GM23338 (cell line): ENCODE measurements at regions not wholly inside any gene's neighbourhood (a gene's known extent, or its start where the extent isn't known, plus 50 kb on each side); places are given as distances from the start of the nearest gene placed in this dataset.

ENCODE experiments used
- ATAC-seq: fragments of 200-7000 bp; cut with Tn5 transposase; 3 replicates; pipeline ENCODE4 v1.9.1; 2020
- DNase-seq: peaks from one replicate; pipeline ENCODE4 v3.0.0-alpha.2; 2015; ENCODE audit warnings: low spot score
- H2AFZ ChIP-seq: fragments of 200-600 bp; sonication (generic); 2 replicates; pipeline ENCODE4 v1.8.0; 2016; ENCODE audit warnings: antibody characterized with exemption, mild to moderate bottlenecking, moderate library complexity
- H3F3A ChIP-seq: fragments of 200-600 bp; sonication (generic); replicated peaks from 2 replicates; pipeline ENCODE4 v1.8.0; 2017; ENCODE audit warnings: antibody characterized with exemption, mixed run types, low read depth
- H3K27ac ChIP-seq: fragments of 200-600 bp; sonication (generic); 2 replicates; pipeline ENCODE4 v1.6.1; 2016; ENCODE audit warnings: low read depth
- H3K27me3 ChIP-seq: fragments of 200-600 bp; sonication (generic); 2 replicates; pipeline ENCODE4 v1.8.0; 2016; ENCODE audit warnings: mild to moderate bottlenecking, mixed run types, moderate library complexity; ENCODE audit not compliant: insufficient read depth
- H3K36me3 ChIP-seq: fragments of 200-600 bp; sonication (generic); 2 replicates; pipeline ENCODE4 v1.8.0; 2016; ENCODE audit warnings: mild to moderate bottlenecking; ENCODE audit not compliant: insufficient read depth
- H3K4me1 ChIP-seq: fragments of 200-600 bp; sonication (generic); 2 replicates; pipeline ENCODE4 v1.8.0; 2016; ENCODE audit warnings: mild to moderate bottlenecking, moderate library complexity; ENCODE audit not compliant: insufficient read depth
- H3K4me2 ChIP-seq: fragments of 200-600 bp; sonication (generic); 2 replicates; pipeline ENCODE4 v1.7.1; 2017; ENCODE audit warnings: mixed run types
- H3K4me3 ChIP-seq: fragments of 200-600 bp; sonication (generic); 2 replicates; pipeline ENCODE4 v1.6.1; 2016; ENCODE audit warnings: mixed run types
- H3K79me2 ChIP-seq: fragments of 200-600 bp; sonication (generic); replicated peaks from 2 replicates; pipeline ENCODE4 v1.8.0; 2017; ENCODE audit warnings: mild to moderate bottlenecking; ENCODE audit not compliant: insufficient read depth
- H3K9me2 ChIP-seq: fragments of 200-600 bp; sonication (generic); 2 replicates; pipeline ENCODE4 v1.8.0; 2017; ENCODE audit not compliant: insufficient read depth
- H4K20me1 ChIP-seq: fragments of 200-600 bp; sonication (generic); replicated peaks from 2 replicates; pipeline ENCODE4 v1.8.0; 2017; ENCODE audit warnings: mild to moderate bottlenecking; ENCODE audit not compliant: insufficient read depth
- H3K27ac Mint-ChIP-seq: 2 replicates; pipeline ENCODE4 v1.8.0; 2020; ENCODE audit warnings: inconsistent platforms, mild to moderate bottlenecking, moderate library complexity, mixed read lengths
- H3K27me3 Mint-ChIP-seq: 3 replicates; pipeline ENCODE4 v1.8.0; 2022; ENCODE audit warnings: low read depth, mild to moderate bottlenecking, moderate library complexity, mixed read lengths, inconsistent platforms; ENCODE audit not compliant: insufficient read depth, poor library complexity
- H3K36me3 Mint-ChIP-seq: 3 replicates; pipeline ENCODE4 v1.8.0; 2021; ENCODE audit warnings: low read depth, mild to moderate bottlenecking, inconsistent platforms, moderate library complexity, mixed read lengths
- H3K4me1 Mint-ChIP-seq: 3 replicates; pipeline ENCODE4 v1.8.0; 2020; ENCODE audit warnings: mild to moderate bottlenecking, inconsistent platforms, mixed read lengths
- H3K4me3 Mint-ChIP-seq: 3 replicates; pipeline ENCODE4 v1.8.0; 2021; ENCODE audit warnings: moderate library complexity, mild to moderate bottlenecking, inconsistent platforms, mixed read lengths
- H3K9me3 Mint-ChIP-seq: 3 replicates; pipeline ENCODE4 v1.8.0; 2020; ENCODE audit warnings: moderate library complexity, mild to moderate bottlenecking, inconsistent platforms, mixed read lengths
- CREB1 ChIP-seq: fragments of 250-450 bp; sonication (Bioruptor Pico); IDR thresholded peaks from 2 replicates; pipeline ENCODE4 v1.5.0; 2020; ENCODE audit warnings: low read depth, mild to moderate bottlenecking, moderate library complexity
- ETS1 ChIP-seq: IDR thresholded peaks from 2 replicates; pipeline ENCODE4 v1.6.1; 2016; ENCODE audit warnings: antibody characterized with exemption
- EZH2 ChIP-seq: fragments of 200-600 bp; sonication (generic); IDR thresholded peaks from one replicate; pipeline ENCODE4 v1.8.0; 2017; ENCODE audit warnings: antibody characterized with exemption, mild to moderate bottlenecking, low read depth; ENCODE audit not compliant: unreplicated experiment
- EZH2phosphoT487 ChIP-seq: fragments of 200-600 bp; sonication (generic); IDR thresholded peaks from one replicate; pipeline ENCODE4 v1.8.1; 2018; ENCODE audit warnings: antibody characterized with exemption; ENCODE audit not compliant: unreplicated experiment
- JUNB ChIP-seq: IDR thresholded peaks from one replicate; pipeline ENCODE4 v1.6.1; 2016; ENCODE audit warnings: antibody characterized with exemption; ENCODE audit not compliant: unreplicated experiment
- NANOG ChIP-seq: IDR thresholded peaks from 2 replicates; pipeline ENCODE4 v1.6.1; 2016; ENCODE audit warnings: antibody characterized with exemption, borderline replicate concordance
- POLR2AphosphoS5 ChIP-seq: IDR thresholded peaks from 2 replicates; pipeline ENCODE4 v1.6.1; 2016; ENCODE audit warnings: antibody characterized with exemption, low read depth
- STAT1 ChIP-seq: IDR thresholded peaks from one replicate; pipeline ENCODE4 v1.6.1; 2016; ENCODE audit warnings: antibody characterized with exemption; ENCODE audit not compliant: unreplicated experiment
- ZNF114 ChIP-seq: fragments of 250-450 bp; sonication (Bioruptor Pico); IDR thresholded peaks from 2 replicates; pipeline ENCODE4 v1.5.0; 2020; ENCODE audit warnings: mild to moderate bottlenecking, moderate library complexity
- ZNF331 ChIP-seq: fragments of 250-450 bp; sonication (Bioruptor Pico); IDR thresholded peaks from 2 replicates; pipeline ENCODE4 v1.5.0; 2020; ENCODE audit warnings: low read depth, mild to moderate bottlenecking, moderate library complexity
- ZNF462 ChIP-seq: fragments of 250-450 bp; sonication (Bioruptor Pico); IDR thresholded peaks from 2 replicates; pipeline ENCODE4 v1.5.0; 2020; ENCODE audit warnings: mild to moderate bottlenecking, moderate library complexity
- TF ChIP-seq, protein P1 (sequence below): IDR thresholded peaks from one replicate; pipeline ENCODE4 v1.6.1; 2018; ENCODE audit warnings: antibody characterized with exemption; ENCODE audit not compliant: unreplicated experiment
- TF ChIP-seq, protein P2 (sequence below), 2 experiments: fragments of 200-600 bp in 1 of 2; sonication (generic) in 1 of 2; conservative IDR thresholded peaks; 2 replicates each; pipeline versions ENCODE4 v1.5.1 to v1.6.1; 2016 to 2017; ENCODE audit warnings: antibody characterized with exemption in 2 of 2, low read depth in 2 of 2, mild to moderate bottlenecking in 2 of 2, moderate library complexity in 1 of 2

DNA sequence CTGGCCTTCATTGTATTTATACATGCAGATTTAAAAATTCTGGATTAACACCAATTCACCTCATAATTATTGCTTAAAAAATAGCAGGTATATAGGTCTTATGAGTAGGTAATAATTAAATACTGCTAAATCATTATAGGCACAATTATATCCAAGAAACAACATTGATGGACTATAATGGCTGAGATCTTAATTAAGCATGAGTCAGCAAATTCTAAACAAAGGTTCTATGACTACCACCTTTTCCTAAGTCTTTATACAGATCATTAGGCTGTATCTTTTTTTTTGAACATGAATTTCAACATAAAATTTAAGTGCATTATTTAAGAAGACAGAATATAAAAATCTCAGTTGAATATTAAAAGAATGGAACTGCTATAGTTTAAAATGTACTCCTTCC, 1678.7 kb upstream of the PCDH10 start:
- Histone ChIP-seq H3F3A (no peaks in the 10 kb centered on the region), H2AFZ (no peak overlapping the region), H3K27ac (no peak overlapping the region), H3K4me2 (no peak overlapping the region), H3K9me2 (no peaks in the 10 kb centered on the region; the same call in 1 of the 2 replicates), H3K36me3 (0 out of 2 replicates have a peak, but pooled peaks cover 4% of the 10 kb centered on the region), H3K4me1 (no peaks in the 10 kb centered on the region), H3K4me3 (no peak overlapping the region), H3K27me3 (no peaks in the 10 kb centered on the region), H3K79me2 (no peaks in the 10 kb centered on the region), H4K20me1 (no peaks in the 10 kb centered on the region)
- ATAC-seq, result no peak
- no peak overlapping the region for H3K4me3 Mint-ChIP-seq
- H3K27ac Mint-ChIP-seq, result no peak overlapping the region
- no peaks in the 10 kb centered on the region for H3K27me3 Mint-ChIP-seq
- H3K4me1 Mint-ChIP-seq, result no peaks in the 10 kb centered on the region
- H3K9me3 Mint-ChIP-seq, result peaks cover 20% of the 10 kb centered on the region
- H3K36me3 Mint-ChIP-seq, result peaks cover 7% of the 10 kb centered on the region; the same call in 2 of the 3 replicates
- DNase-seq, result no peak
- TF ChIP-seq CREB1 (CRISPR knock-in tag) (no peak), STAT1 (no peak), POLR2AphosphoS5 (no peak), ZNF114 (CRISPR knock-in tag) (no peak), JUNB (no peak), ZNF462 (CRISPR knock-in tag) (no peak), ZNF331 (CRISPR knock-in tag) (no peak), ETS1 (no peak), NANOG (no peak), EZH2 (no peak), EZH2phosphoT487 (no peak)
- TF ChIP-seq, protein P1, sequence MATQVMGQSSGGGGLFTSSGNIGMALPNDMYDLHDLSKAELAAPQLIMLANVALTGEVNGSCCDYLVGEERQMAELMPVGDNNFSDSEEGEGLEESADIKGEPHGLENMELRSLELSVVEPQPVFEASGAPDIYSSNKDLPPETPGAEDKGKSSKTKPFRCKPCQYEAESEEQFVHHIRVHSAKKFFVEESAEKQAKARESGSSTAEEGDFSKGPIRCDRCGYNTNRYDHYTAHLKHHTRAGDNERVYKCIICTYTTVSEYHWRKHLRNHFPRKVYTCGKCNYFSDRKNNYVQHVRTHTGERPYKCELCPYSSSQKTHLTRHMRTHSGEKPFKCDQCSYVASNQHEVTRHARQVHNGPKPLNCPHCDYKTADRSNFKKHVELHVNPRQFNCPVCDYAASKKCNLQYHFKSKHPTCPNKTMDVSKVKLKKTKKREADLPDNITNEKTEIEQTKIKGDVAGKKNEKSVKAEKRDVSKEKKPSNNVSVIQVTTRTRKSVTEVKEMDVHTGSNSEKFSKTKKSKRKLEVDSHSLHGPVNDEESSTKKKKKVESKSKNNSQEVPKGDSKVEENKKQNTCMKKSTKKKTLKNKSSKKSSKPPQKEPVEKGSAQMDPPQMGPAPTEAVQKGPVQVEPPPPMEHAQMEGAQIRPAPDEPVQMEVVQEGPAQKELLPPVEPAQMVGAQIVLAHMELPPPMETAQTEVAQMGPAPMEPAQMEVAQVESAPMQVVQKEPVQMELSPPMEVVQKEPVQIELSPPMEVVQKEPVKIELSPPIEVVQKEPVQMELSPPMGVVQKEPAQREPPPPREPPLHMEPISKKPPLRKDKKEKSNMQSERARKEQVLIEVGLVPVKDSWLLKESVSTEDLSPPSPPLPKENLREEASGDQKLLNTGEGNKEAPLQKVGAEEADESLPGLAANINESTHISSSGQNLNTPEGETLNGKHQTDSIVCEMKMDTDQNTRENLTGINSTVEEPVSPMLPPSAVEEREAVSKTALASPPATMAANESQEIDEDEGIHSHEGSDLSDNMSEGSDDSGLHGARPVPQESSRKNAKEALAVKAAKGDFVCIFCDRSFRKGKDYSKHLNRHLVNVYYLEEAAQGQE, result no peak
- TF ChIP-seq, protein P2, sequence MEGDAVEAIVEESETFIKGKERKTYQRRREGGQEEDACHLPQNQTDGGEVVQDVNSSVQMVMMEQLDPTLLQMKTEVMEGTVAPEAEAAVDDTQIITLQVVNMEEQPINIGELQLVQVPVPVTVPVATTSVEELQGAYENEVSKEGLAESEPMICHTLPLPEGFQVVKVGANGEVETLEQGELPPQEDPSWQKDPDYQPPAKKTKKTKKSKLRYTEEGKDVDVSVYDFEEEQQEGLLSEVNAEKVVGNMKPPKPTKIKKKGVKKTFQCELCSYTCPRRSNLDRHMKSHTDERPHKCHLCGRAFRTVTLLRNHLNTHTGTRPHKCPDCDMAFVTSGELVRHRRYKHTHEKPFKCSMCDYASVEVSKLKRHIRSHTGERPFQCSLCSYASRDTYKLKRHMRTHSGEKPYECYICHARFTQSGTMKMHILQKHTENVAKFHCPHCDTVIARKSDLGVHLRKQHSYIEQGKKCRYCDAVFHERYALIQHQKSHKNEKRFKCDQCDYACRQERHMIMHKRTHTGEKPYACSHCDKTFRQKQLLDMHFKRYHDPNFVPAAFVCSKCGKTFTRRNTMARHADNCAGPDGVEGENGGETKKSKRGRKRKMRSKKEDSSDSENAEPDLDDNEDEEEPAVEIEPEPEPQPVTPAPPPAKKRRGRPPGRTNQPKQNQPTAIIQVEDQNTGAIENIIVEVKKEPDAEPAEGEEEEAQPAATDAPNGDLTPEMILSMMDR (conservative IDR thresholded peaks at IDR 0.05; ENCODE audit: low read depth in 2 of 2), result no peak
